T-cell (primary cell): ENCODE measurements at regions not wholly inside any gene's neighbourhood (a gene's known extent, or its start where the extent isn't known, plus 50 kb on each side); places are given as distances from the start of the nearest gene placed in this dataset.

Experiments
- ATAC-seq, 4 experiments: fragments of 200-7000 bp in 3 of 4; fragments of 150-1000 bp in 1 of 4; cut with Tn5 transposase; replicated peaks in 1 of 4; 1 replicate in 3 of 4; 2 replicates in 1 of 4; pipeline ENCODE4 v1.10.0; 2021; ENCODE audit warnings: moderate library complexity in 3 of 4, mild to moderate bottlenecking in 2 of 4, moderate number of reproducible peaks in 1 of 4
- CTCF ChIA-PET, 2 donors: fragments of 300-600 bp; sonication (Branson Sonifier 250); formaldehyde crosslinking; loops; one replicate each; lab custom pipeline; 2022; ENCODE audit warnings: antibody characterized with exemption in 2 of 2; lab: Charles Lee
- POLR2A ChIA-PET, 2 donors: fragments of 300-600 bp; sonication (Branson Sonifier 250); formaldehyde crosslinking; loops; one replicate each; lab custom pipeline; 2022; ENCODE audit warnings: antibody characterized with exemption in 2 of 2; lab: Charles Lee
- DNase-seq, 35 experiments: peaks; one replicate each; pipeline versions ENCODE4 v3.0.0 to v3.0.0-alpha.2; 2013 to 2023
- H3K27ac ChIP-seq: one replicate; pipeline ENCODE4 v1.5.1; 2013; ENCODE audit warnings: low read length
- H3K27me3 ChIP-seq, 2 experiments: replicated peaks in 1 of 2; 1 replicate in 1 of 2; 2 replicates in 1 of 2; pipeline versions ENCODE4 v1.6.1 to v1.7.0; 2013; ENCODE audit warnings: low read length in 1 of 2, mixed read lengths in 1 of 2; ENCODE audit not compliant: control insufficient read depth in 2 of 2, insufficient read depth in 2 of 2; ENCODE audit errors: extremely low read depth in 1 of 2
- H3K36me3 ChIP-seq, 2 donors: 1 replicate in 1 of 2; 2 replicates in 1 of 2; pipeline versions ENCODE4 v1.6.1 to v1.7.0; 2013; ENCODE audit warnings: low read length in 1 of 2; ENCODE audit not compliant: control insufficient read depth in 2 of 2, insufficient read depth in 1 of 2; ENCODE audit errors: extremely low read depth in 1 of 2
- H3K4me1 ChIP-seq, 2 experiments: 1 replicate in 1 of 2; 2 replicates in 1 of 2; pipeline versions ENCODE4 v1.6.1 to v1.7.0; 2013; ENCODE audit warnings: low read length in 2 of 2, mixed read lengths in 1 of 2; ENCODE audit not compliant: insufficient read depth in 2 of 2, control insufficient read depth in 1 of 2; ENCODE audit errors: extremely low read depth in 1 of 2
- H3K4me3 ChIP-seq, 2 donors: 1 replicate in 1 of 2; 2 replicates in 1 of 2; pipeline versions ENCODE4 v1.5.1 to v1.7.0; 2013; ENCODE audit warnings: mild to moderate bottlenecking in 2 of 2, low read length in 1 of 2, moderate library complexity in 1 of 2; ENCODE audit not compliant: control insufficient read depth in 1 of 2; ENCODE audit errors: extremely low read depth in 1 of 2
- H3K9me3 ChIP-seq: 2 replicates; pipeline ENCODE4 v1.7.0; 2013
- H3K27ac Mint-ChIP-seq, 2 donors: one replicate each; pipeline ENCODE4 v1.8.0; 2020 to 2021; ENCODE audit warnings: mild to moderate bottlenecking in 2 of 2, mixed read lengths in 2 of 2
- H3K27me3 Mint-ChIP-seq, 2 donors: one replicate each; pipeline ENCODE4 v1.8.0; 2021 to 2022; ENCODE audit warnings: mixed read lengths in 2 of 2
- H3K36me3 Mint-ChIP-seq: one replicate; pipeline ENCODE4 v1.8.0; 2021; ENCODE audit warnings: mixed read lengths
- H3K4me1 Mint-ChIP-seq, 3 donors: one replicate each; pipeline ENCODE4 v1.8.0; 2020 to 2022; ENCODE audit warnings: mixed read lengths in 3 of 3, mild to moderate bottlenecking in 1 of 3
- H3K4me3 Mint-ChIP-seq, 3 donors: one replicate each; pipeline ENCODE4 v1.8.0; 2020 to 2022; ENCODE audit warnings: mild to moderate bottlenecking in 3 of 3, mixed read lengths in 3 of 3, moderate library complexity in 3 of 3
- H3K9me3 Mint-ChIP-seq, 3 donors: one replicate each; pipeline ENCODE4 v1.8.0; 2020 to 2022; ENCODE audit warnings: mixed read lengths in 3 of 3
- WGBS: methylation state at CpG from one replicate; pipeline ENCODE4 v1.1.5; 2013; ENCODE audit warnings: missing lambda C conversion rate; ENCODE audit not compliant: insufficient coverage; 5-methylcytosine and 5-hydroxymethylcytosine counted together

DNA sequence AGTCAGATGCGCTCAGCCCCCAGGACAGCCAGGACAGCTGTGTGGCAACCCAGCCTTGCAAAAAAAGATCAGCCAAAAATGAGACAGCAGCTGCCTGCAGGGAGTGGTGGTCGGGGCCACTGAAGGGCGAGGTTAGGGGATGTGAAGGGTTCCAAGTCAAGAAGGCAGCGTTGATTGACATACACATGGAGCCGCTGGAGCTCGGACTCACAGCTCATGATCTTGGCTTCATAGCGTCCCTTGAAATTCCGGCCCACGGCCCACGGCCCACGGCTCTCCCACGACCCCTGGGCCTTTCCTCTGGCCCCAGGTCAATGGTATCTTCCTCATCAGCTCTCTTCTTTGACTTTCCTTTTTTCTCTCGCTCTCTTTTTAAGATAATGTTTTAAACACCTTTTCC, 390.0 kb upstream of the IRX4 start:
- Histone ChIP-seq H3K27me3 (peaks cover 0 to 16% of the 10 kb centered on the region in 2 experiments), H3K36me3 (no peaks in the 10 kb centered on the region), H3K4me1 (no peaks in the 10 kb centered on the region), H3K9me3 (no peaks in the 10 kb centered on the region), H3K4me3 (no peak overlapping the region), H3K27ac (no peak overlapping the region)
- Mint-ChIP-seq H3K36me3 (no peaks in the 10 kb centered on the region), H3K4me1 (no peaks in the 10 kb centered on the region), H3K27ac (no peak overlapping the region), H3K27me3 (peaks cover 4 to 11% of the 10 kb centered on the region in 2 donors), H3K4me3 (no peak overlapping the region), H3K9me3 (peaks cover 0 to 3% (median 2%) of the 10 kb centered on the region in 3 donors)
- no peak for ATAC-seq
- WGBS = 72% methylated on average over 12 of the region's 13 CpGs
- DNase-seq = no peak
- ChIA-PET POLR2A (no interaction called here), CTCF (no interaction called here)

GRCh38 chr5:2272039-2272438, 389.3 kb upstream of the IRX4 start:
- H3K36me3 ChIP-seq = no peaks in the 10 kb centered on the region
- peaks cover 0 to 4% (median 2%) of the 10 kb centered on the region in 3 donors for H3K9me3 Mint-ChIP-seq
- peaks cover 0 to 14% of the 10 kb centered on the region in 2 experiments for H3K27me3 ChIP-seq
- H3K4me3 ChIP-seq = no peak overlapping the region
- H3K4me1 ChIP-seq = no peaks in the 10 kb centered on the region
- ChIA-PET POLR2A (no interaction called here), CTCF (no interaction called here)
- peaks cover 3 to 9% of the 10 kb centered on the region in 2 donors for H3K27me3 Mint-ChIP-seq
- no peak overlapping the region for H3K4me3 Mint-ChIP-seq
- no peak overlapping the region for H3K27ac Mint-ChIP-seq
- no peak overlapping the region for H3K27ac ChIP-seq
- H3K4me1 Mint-ChIP-seq = no peaks in the 10 kb centered on the region
- no peaks in the 10 kb centered on the region for H3K9me3 ChIP-seq
- no peaks in the 10 kb centered on the region for H3K36me3 Mint-ChIP-seq
- no peak for ATAC-seq
- no peak for DNase-seq
- WGBS = 68% methylated on average over 7 of the region's 10 CpGs

GRCh38 chr5:2271316-2271715, 388.6 kb upstream of the IRX4 start:
- ATAC-seq (no peak), DNase-seq (no peak)
- no peaks in the 10 kb centered on the region for H3K4me1 Mint-ChIP-seq
- Histone ChIP-seq H3K36me3 (no peaks in the 10 kb centered on the region), H3K9me3 (no peaks in the 10 kb centered on the region), H3K27me3 (peaks cover 0 to 11% of the 10 kb centered on the region in 2 experiments), H3K27ac (no peak overlapping the region), H3K4me3 (no peak overlapping the region), H3K4me1 (no peaks in the 10 kb centered on the region)
- H3K9me3 Mint-ChIP-seq = peaks cover 0 to 4% (median 2%) of the 10 kb centered on the region in 3 donors
- WGBS = 70% methylated on average over 6 of the region's 8 CpGs
- no peak overlapping the region for H3K4me3 Mint-ChIP-seq
- CTCF ChIA-PET = no interaction called here
- H3K36me3 Mint-ChIP-seq = no peaks in the 10 kb centered on the region
- H3K27me3 Mint-ChIP-seq = peaks cover 3 to 9% of the 10 kb centered on the region in 2 donors
- H3K27ac Mint-ChIP-seq = no peak overlapping the region
- POLR2A ChIA-PET = no interaction called here

GRCh38 chr5:2270467-2270866, 387.7 kb upstream of the IRX4 start:
- ATAC-seq (no peak), DNase-seq (no peak)
- Histone ChIP-seq H3K27me3 (peaks cover 0 to 11% of the 10 kb centered on the region in 2 experiments), H3K4me1 (no peaks in the 10 kb centered on the region), H3K36me3 (no peaks in the 10 kb centered on the region), H3K27ac (no peak overlapping the region), H3K4me3 (no peak overlapping the region), H3K9me3 (no peaks in the 10 kb centered on the region)
- H3K27ac Mint-ChIP-seq = peak overlapping the region in 1 of 2 donors; percentile 43
- WGBS = 66% methylated on average over 6 of the region's 11 CpGs
- POLR2A ChIA-PET = interaction anchor here in 1 of 2 donors (0.6 kb wide), 1 partner anchor 35 kb away, joined by 15 read pairs; no protein-coding TSS in a partner anchor
- H3K9me3 Mint-ChIP-seq = peaks cover 0 to 4% (median 2%) of the 10 kb centered on the region in 3 donors
- peaks cover 3 to 9% of the 10 kb centered on the region in 2 donors for H3K27me3 Mint-ChIP-seq
- H3K36me3 Mint-ChIP-seq = no peaks in the 10 kb centered on the region
- CTCF ChIA-PET = no interaction called here
- H3K4me1 Mint-ChIP-seq = no peaks in the 10 kb centered on the region
- H3K4me3 Mint-ChIP-seq = no peak overlapping the region

- H3K4me3 Mint-ChIP-seq = no peak overlapping the region
- ChIA-PET POLR2A (interaction anchor here in 1 of 2 donors (0.6 kb wide), 1 partner anchor 36 kb away, joined by 15 read pairs; no protein-coding TSS in a partner anchor), CTCF (no interaction called here)
- H3K27me3 Mint-ChIP-seq = peaks cover 3 to 9% of the 10 kb centered on the region in 2 donors
- H3K4me3 ChIP-seq = no peak overlapping the region
- no peaks in the 10 kb centered on the region for H3K9me3 ChIP-seq
- DNase-seq = no peak
- 40% methylated on average over 1 of the region's 5 CpGs for WGBS
- no peak overlapping the region for H3K27ac ChIP-seq
- no peaks in the 10 kb centered on the region for H3K36me3 ChIP-seq
- no peak overlapping the region for H3K27ac Mint-ChIP-seq
- peaks cover 0 to 11% of the 10 kb centered on the region in 2 experiments for H3K27me3 ChIP-seq
- no peaks in the 10 kb centered on the region for H3K4me1 ChIP-seq
- H3K9me3 Mint-ChIP-seq = peaks cover 0 to 4% (median 2%) of the 10 kb centered on the region in 3 donors
- no peak for ATAC-seq
- no peaks in the 10 kb centered on the region for H3K4me1 Mint-ChIP-seq
- H3K36me3 Mint-ChIP-seq = no peaks in the 10 kb centered on the region
These were observed 386.9 kb upstream of the IRX4 start for GRCh38 chr5:2269656-2270055.

DNA sequence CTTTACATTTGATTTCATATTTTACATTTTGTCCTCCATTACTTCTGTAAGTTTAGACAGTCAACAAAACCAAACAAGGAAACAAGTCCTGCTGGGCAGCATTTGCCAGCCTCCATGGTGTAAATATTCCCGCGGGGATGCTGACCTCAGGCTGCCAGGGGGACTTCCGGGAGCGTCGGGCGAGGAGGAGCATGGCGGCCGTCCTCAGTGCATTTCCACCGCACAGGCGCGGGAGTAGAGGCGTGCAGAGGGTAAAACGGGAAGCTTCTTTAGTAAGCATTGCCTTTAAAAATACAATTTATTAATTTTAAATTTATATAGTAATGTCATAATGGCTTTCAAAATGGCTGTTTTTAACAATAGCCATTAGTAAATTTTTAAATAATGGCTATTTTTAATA, 385.3 kb upstream of the IRX4 start:
- Histone ChIP-seq H3K4me3 (no peak overlapping the region), H3K9me3 (no peaks in the 10 kb centered on the region), H3K36me3 (no peaks in the 10 kb centered on the region), H3K27ac (no peak overlapping the region), H3K4me1 (no peaks in the 10 kb centered on the region), H3K27me3 (peaks cover 0 to 15% of the 10 kb centered on the region in 2 experiments)
- ATAC-seq (no peak), DNase-seq (no peak)
- 90% methylated on average over 2 of the region's 13 CpGs for WGBS
- no peak overlapping the region for H3K4me3 Mint-ChIP-seq
- peaks cover 0 to 4% (median 2%) of the 10 kb centered on the region in 3 donors for H3K9me3 Mint-ChIP-seq
- no peak overlapping the region for H3K27ac Mint-ChIP-seq
- H3K36me3 Mint-ChIP-seq = no peaks in the 10 kb centered on the region
- no peaks in the 10 kb centered on the region for H3K4me1 Mint-ChIP-seq
- CTCF ChIA-PET = no interaction called here
- peaks cover 3 to 11% of the 10 kb centered on the region in 2 donors for H3K27me3 Mint-ChIP-seq
- POLR2A ChIA-PET = no interaction called here
